SK-N-DZ (cell line): ENCODE measurements at regions not wholly inside any gene's neighbourhood (a gene's known extent, or its start where the extent isn't known, plus 50 kb on each side); places are given as distances from the start of the nearest gene placed in this dataset.
"Not testable (repeated sequence)": the region's sequence is repeated elsewhere in the genome, so short reads cannot be mapped to it uniquely, and the experiment has no call there.

Source experiments
- DNase-seq: peaks from one replicate; pipeline ENCODE4 v3.0.0-alpha.2; 2015; ENCODE audit warnings: low spot score

- no peak for DNase-seq
Observed at GRCh38 chr14:82676403-82676802, 1142.8 kb upstream of the SEL1L start.

- no peak for DNase-seq
Observed at GRCh38 chr14:82689948-82690347, 1156.3 kb upstream of the SEL1L start.

GRCh38 chr14:82691191-82691590 lies 1157.5 kb upstream of the SEL1L start:
- not testable (repeated sequence) for DNase-seq

GRCh38 chr14:82694820-82695219 lies 1161.2 kb upstream of the SEL1L start:
- no peak for DNase-seq

GRCh38 chr14:82704218-82704617 lies 1170.6 kb upstream of the SEL1L start:
- no peak for DNase-seq

- DNase-seq = peak; percentile 56
Observed at GRCh38 chr14:82710267-82710841, 1176.7 kb upstream of the SEL1L start.

GRCh38 chr14:82719617-82720016 lies 1186.0 kb upstream of the SEL1L start:
- DNase-seq = no peak

GRCh38 chr14:82720431-82720830 lies 1186.8 kb upstream of the SEL1L start:
- no peak for DNase-seq

GRCh38 chr14:82720946-82721345 lies 1187.3 kb upstream of the SEL1L start:
- no peak for DNase-seq

GRCh38 chr14:82724316-82724715 lies 1190.7 kb upstream of the SEL1L start:
- no peak for DNase-seq

- no peak for DNase-seq
Observed at GRCh38 chr14:82725213-82725612, 1191.6 kb upstream of the SEL1L start.

GRCh38 chr14:82731526-82731925 lies 1197.9 kb upstream of the SEL1L start:
- DNase-seq = no peak

- no peak for DNase-seq
Observed at GRCh38 chr14:82740547-82740946, 1206.9 kb upstream of the SEL1L start.

- DNase-seq = no peak
Observed at GRCh38 chr14:82755476-82755875, 1221.8 kb upstream of the SEL1L start.

- DNase-seq = no peak
Observed at GRCh38 chr14:82755923-82756322, 1222.3 kb upstream of the SEL1L start.

- DNase-seq = peak; percentile 79
Observed at GRCh38 chr14:82757776-82758175, 1224.1 kb upstream of the SEL1L start.

GRCh38 chr14:82759656-82760055 lies 1226.0 kb upstream of the SEL1L start:
- DNase-seq = no peak

GRCh38 chr14:82766123-82766522 lies 1232.5 kb upstream of the SEL1L start:
- no peak for DNase-seq

- no peak for DNase-seq
Observed at GRCh38 chr14:82766996-82767395, 1233.3 kb upstream of the SEL1L start.

- DNase-seq = no peak
Observed at GRCh38 chr14:82776958-82777357, 1243.3 kb upstream of the SEL1L start.

- DNase-seq = no peak
Observed at GRCh38 chr14:82778008-82778590, 1244.4 kb upstream of the SEL1L start.

- DNase-seq = peak; percentile 38
Observed at GRCh38 chr14:82778601-82779000, 1244.9 kb upstream of the SEL1L start.

- no peak for DNase-seq
Observed at GRCh38 chr14:82779301-82779700, 1245.6 kb upstream of the SEL1L start.
